ENCODE measurements at regions not wholly inside any gene's neighbourhood (a gene's known extent, or its start where the extent isn't known, plus 50 kb on each side); places are given as distances from the start of the nearest gene placed in this dataset.
"Not testable (repeated sequence)": the region's sequence is repeated elsewhere in the genome, so short reads cannot be mapped to it uniquely, and the experiment has no call there.

GRCh38 chr7:142434666-142435167 lies 176.9 kb upstream of the PRSS58 start (continued):
- TF ChIP-seq ZNF462 (CRISPR knock-in tag; IDR thresholded peaks at IDR 0.05) = no peak

- not testable (repeated sequence) for DNase-seq (ENCODE audit: low spot score); H3K36me3 Mint-ChIP-seq (ENCODE audit: low read depth); H3K4me3 ChIP-seq; H3K9me3 Mint-ChIP-seq; H3K27ac ChIP-seq (ENCODE audit: low read depth); H2AFZ ChIP-seq; H3K27me3 ChIP-seq (ENCODE audit: insufficient read depth); H3K4me2 ChIP-seq; H3K36me3 ChIP-seq (ENCODE audit: insufficient read depth); H3K9me2 ChIP-seq (ENCODE audit: insufficient read depth); H4K20me1 ChIP-seq (replicated peaks; ENCODE audit: insufficient read depth); H3K4me1 ChIP-seq (ENCODE audit: insufficient read depth); H3K4me3 Mint-ChIP-seq; H3F3A ChIP-seq (replicated peaks; ENCODE audit: low read depth); H3K27ac Mint-ChIP-seq; H3K4me1 Mint-ChIP-seq; H3K79me2 ChIP-seq (replicated peaks; ENCODE audit: insufficient read depth); ATAC-seq; H3K27me3 Mint-ChIP-seq (ENCODE audit: insufficient read depth, low read depth, poor library complexity)
Measured at GRCh38 chr7:142434133-142434532, 176.3 kb upstream of the PRSS58 start.

GRCh38 chr7:142432377-142432776 lies 174.5 kb upstream of the PRSS58 start:
- Histone ChIP-seq H3K9me2 (ENCODE audit: insufficient read depth) (no peaks in the 10 kb centered on the region), H2AFZ (no peak overlapping the region), H3K27ac (ENCODE audit: low read depth) (no peak overlapping the region), H3K4me1 (ENCODE audit: insufficient read depth) (no peaks in the 10 kb centered on the region), H3K4me3 (no peak overlapping the region), H3K36me3 (ENCODE audit: insufficient read depth) (no peaks in the 10 kb centered on the region), H4K20me1 (replicated peaks; ENCODE audit: insufficient read depth) (no peaks in the 10 kb centered on the region), H3K27me3 (ENCODE audit: insufficient read depth) (no peaks in the 10 kb centered on the region), H3F3A (replicated peaks; ENCODE audit: low read depth) (no peaks in the 10 kb centered on the region), H3K4me2 (no peak overlapping the region), H3K79me2 (replicated peaks; ENCODE audit: insufficient read depth) (no peaks in the 10 kb centered on the region)
- Mint-ChIP-seq H3K4me3 (no peak overlapping the region), H3K27ac (no peak overlapping the region), H3K27me3 (ENCODE audit: insufficient read depth, low read depth, poor library complexity) (peaks cover 1% of the 10 kb centered on the region), H3K36me3 (ENCODE audit: low read depth) (no peaks in the 10 kb centered on the region), H3K4me1 (no peaks in the 10 kb centered on the region; the same call in 1 of the 3 replicates), H3K9me3 (no peaks in the 10 kb centered on the region)
- ATAC-seq = no peak
- no peak for DNase-seq (ENCODE audit: low spot score)
- TF ChIP-seq NANOG (IDR thresholded peaks at IDR 0.05; ENCODE audit: borderline replicate concordance) (no peak), ZNF114 (CRISPR knock-in tag; IDR thresholded peaks at IDR 0.05) (no peak), ETS1 (IDR thresholded peaks at IDR 0.05) (no peak), ZNF331 (CRISPR knock-in tag; IDR thresholded peaks at IDR 0.05; ENCODE audit: low read depth) (no peak), STAT1 (IDR thresholded peaks at IDR 0.05; ENCODE audit: unreplicated experiment) (no peak), EZH2phosphoT487 (IDR thresholded peaks at IDR 0.05; ENCODE audit: unreplicated experiment) (no peak), REST (IDR thresholded peaks at IDR 0.05; ENCODE audit: unreplicated experiment) (no peak), POLR2AphosphoS5 (IDR thresholded peaks at IDR 0.05; ENCODE audit: low read depth) (no peak)

Measured in GM23338 (cell line).